GM23338 (cell line): ENCODE measurements at regions not wholly inside any gene's neighbourhood (a gene's known extent, or its start where the extent isn't known, plus 50 kb on each side); places are given as distances from the start of the nearest gene placed in this dataset.

Experiments
- ATAC-seq: fragments of 200-7000 bp; cut with Tn5 transposase; 3 replicates; pipeline ENCODE4 v1.9.1; 2020
- DNase-seq: peaks from one replicate; pipeline ENCODE4 v3.0.0-alpha.2; 2015; ENCODE audit warnings: low spot score
- H2AFZ ChIP-seq: fragments of 200-600 bp; sonication (generic); 2 replicates; pipeline ENCODE4 v1.8.0; 2016; ENCODE audit warnings: antibody characterized with exemption, mild to moderate bottlenecking, moderate library complexity
- H3F3A ChIP-seq: fragments of 200-600 bp; sonication (generic); replicated peaks from 2 replicates; pipeline ENCODE4 v1.8.0; 2017; ENCODE audit warnings: antibody characterized with exemption, mixed run types, low read depth
- H3K27ac ChIP-seq: fragments of 200-600 bp; sonication (generic); 2 replicates; pipeline ENCODE4 v1.6.1; 2016; ENCODE audit warnings: low read depth
- H3K27me3 ChIP-seq: fragments of 200-600 bp; sonication (generic); 2 replicates; pipeline ENCODE4 v1.8.0; 2016; ENCODE audit warnings: mild to moderate bottlenecking, mixed run types, moderate library complexity; ENCODE audit not compliant: insufficient read depth
- H3K36me3 ChIP-seq: fragments of 200-600 bp; sonication (generic); 2 replicates; pipeline ENCODE4 v1.8.0; 2016; ENCODE audit warnings: mild to moderate bottlenecking; ENCODE audit not compliant: insufficient read depth
- H3K4me1 ChIP-seq: fragments of 200-600 bp; sonication (generic); 2 replicates; pipeline ENCODE4 v1.8.0; 2016; ENCODE audit warnings: mild to moderate bottlenecking, moderate library complexity; ENCODE audit not compliant: insufficient read depth
- H3K4me2 ChIP-seq: fragments of 200-600 bp; sonication (generic); 2 replicates; pipeline ENCODE4 v1.7.1; 2017; ENCODE audit warnings: mixed run types
- H3K4me3 ChIP-seq: fragments of 200-600 bp; sonication (generic); 2 replicates; pipeline ENCODE4 v1.6.1; 2016; ENCODE audit warnings: mixed run types
- H3K79me2 ChIP-seq: fragments of 200-600 bp; sonication (generic); replicated peaks from 2 replicates; pipeline ENCODE4 v1.8.0; 2017; ENCODE audit warnings: mild to moderate bottlenecking; ENCODE audit not compliant: insufficient read depth
- H3K9me2 ChIP-seq: fragments of 200-600 bp; sonication (generic); 2 replicates; pipeline ENCODE4 v1.8.0; 2017; ENCODE audit not compliant: insufficient read depth
- H4K20me1 ChIP-seq: fragments of 200-600 bp; sonication (generic); replicated peaks from 2 replicates; pipeline ENCODE4 v1.8.0; 2017; ENCODE audit warnings: mild to moderate bottlenecking; ENCODE audit not compliant: insufficient read depth
- H3K27ac Mint-ChIP-seq: 2 replicates; pipeline ENCODE4 v1.8.0; 2020; ENCODE audit warnings: inconsistent platforms, mild to moderate bottlenecking, moderate library complexity, mixed read lengths
- H3K27me3 Mint-ChIP-seq: 3 replicates; pipeline ENCODE4 v1.8.0; 2022; ENCODE audit warnings: low read depth, mild to moderate bottlenecking, moderate library complexity, mixed read lengths, inconsistent platforms; ENCODE audit not compliant: insufficient read depth, poor library complexity
- H3K36me3 Mint-ChIP-seq: 3 replicates; pipeline ENCODE4 v1.8.0; 2021; ENCODE audit warnings: low read depth, mild to moderate bottlenecking, inconsistent platforms, moderate library complexity, mixed read lengths
- H3K4me1 Mint-ChIP-seq: 3 replicates; pipeline ENCODE4 v1.8.0; 2020; ENCODE audit warnings: mild to moderate bottlenecking, inconsistent platforms, mixed read lengths
- H3K4me3 Mint-ChIP-seq: 3 replicates; pipeline ENCODE4 v1.8.0; 2021; ENCODE audit warnings: moderate library complexity, mild to moderate bottlenecking, inconsistent platforms, mixed read lengths
- H3K9me3 Mint-ChIP-seq: 3 replicates; pipeline ENCODE4 v1.8.0; 2020; ENCODE audit warnings: moderate library complexity, mild to moderate bottlenecking, inconsistent platforms, mixed read lengths
- CREB1 ChIP-seq: fragments of 250-450 bp; sonication (Bioruptor Pico); IDR thresholded peaks from 2 replicates; pipeline ENCODE4 v1.5.0; 2020; ENCODE audit warnings: low read depth, mild to moderate bottlenecking, moderate library complexity
- CTCF ChIP-seq, 2 experiments: fragments of 200-600 bp in 1 of 2; sonication (generic) in 1 of 2; conservative IDR thresholded peaks; 2 replicates each; pipeline versions ENCODE4 v1.5.1 to v1.6.1; 2016 to 2017; ENCODE audit warnings: antibody characterized with exemption in 2 of 2, low read depth in 2 of 2, mild to moderate bottlenecking in 2 of 2, moderate library complexity in 1 of 2
- EZH2 ChIP-seq: fragments of 200-600 bp; sonication (generic); IDR thresholded peaks from one replicate; pipeline ENCODE4 v1.8.0; 2017; ENCODE audit warnings: antibody characterized with exemption, mild to moderate bottlenecking, low read depth; ENCODE audit not compliant: unreplicated experiment
- JUNB ChIP-seq: IDR thresholded peaks from one replicate; pipeline ENCODE4 v1.6.1; 2016; ENCODE audit warnings: antibody characterized with exemption; ENCODE audit not compliant: unreplicated experiment
- NANOG ChIP-seq: IDR thresholded peaks from 2 replicates; pipeline ENCODE4 v1.6.1; 2016; ENCODE audit warnings: antibody characterized with exemption, borderline replicate concordance
- POLR2AphosphoS5 ChIP-seq: IDR thresholded peaks from 2 replicates; pipeline ENCODE4 v1.6.1; 2016; ENCODE audit warnings: antibody characterized with exemption, low read depth
- ZNF114 ChIP-seq: fragments of 250-450 bp; sonication (Bioruptor Pico); IDR thresholded peaks from 2 replicates; pipeline ENCODE4 v1.5.0; 2020; ENCODE audit warnings: mild to moderate bottlenecking, moderate library complexity
- ZNF331 ChIP-seq: fragments of 250-450 bp; sonication (Bioruptor Pico); IDR thresholded peaks from 2 replicates; pipeline ENCODE4 v1.5.0; 2020; ENCODE audit warnings: low read depth, mild to moderate bottlenecking, moderate library complexity
- ZNF462 ChIP-seq: fragments of 250-450 bp; sonication (Bioruptor Pico); IDR thresholded peaks from 2 replicates; pipeline ENCODE4 v1.5.0; 2020; ENCODE audit warnings: mild to moderate bottlenecking, moderate library complexity

- TF ChIP-seq ZNF462 (CRISPR knock-in tag) (no peak), EZH2 (no peak), POLR2AphosphoS5 (no peak), CREB1 (CRISPR knock-in tag) (no peak), ZNF114 (CRISPR knock-in tag) (no peak)
Measured at GRCh38 chr12:85394809-85395208, 114.8 kb downstream of the ALX1 start (continued).

- H4K20me1 ChIP-seq = no peaks in the 10 kb centered on the region
- H3K4me3 ChIP-seq = no peak overlapping the region
- Mint-ChIP-seq H3K4me3 (no peak overlapping the region), H3K36me3 (no peaks in the 10 kb centered on the region), H3K4me1 (peaks cover 10% of the 10 kb centered on the region; the same call in 2 of the 3 replicates), H3K27me3 (no peaks in the 10 kb centered on the region), H3K27ac (no peak overlapping the region), H3K9me3 (no peaks in the 10 kb centered on the region)
- DNase-seq = no peak
- H3K36me3 ChIP-seq = no peaks in the 10 kb centered on the region
- H3K27ac ChIP-seq = no peak overlapping the region
- no peaks in the 10 kb centered on the region for H3K9me2 ChIP-seq
- H3K27me3 ChIP-seq = no peaks in the 10 kb centered on the region
- no peak for ATAC-seq
- H3K79me2 ChIP-seq = no peaks in the 10 kb centered on the region
- H2AFZ ChIP-seq = no peak overlapping the region
- H3F3A ChIP-seq = no peaks in the 10 kb centered on the region
- H3K4me2 ChIP-seq = no peak overlapping the region
- H3K4me1 ChIP-seq = no peaks in the 10 kb centered on the region
- TF ChIP-seq EZH2 = no peak
- TF ChIP-seq JUNB = no peak
- TF ChIP-seq ZNF462 (CRISPR knock-in tag) = no peak
- TF ChIP-seq NANOG = no peak
- no peak for TF ChIP-seq CREB1 (CRISPR knock-in tag)
- TF ChIP-seq CTCF (conservative IDR thresholded peaks at IDR 0.05; ENCODE audit: low read depth in 2 of 2) = no peak
- no peak for TF ChIP-seq ZNF331 (CRISPR knock-in tag)
Measured at GRCh38 chr12:85405262-85405661, 125.2 kb downstream of the ALX1 start.
